ENCODE measurements at regions not wholly inside any gene's neighbourhood (a gene's known extent, or its start where the extent isn't known, plus 50 kb on each side); places are given as distances from the start of the nearest gene placed in this dataset.

GRCh38 chr18:60193780-60194179 lies 178.8 kb downstream of the MC4R start:
- TF ChIP-seq, protein P1, sequence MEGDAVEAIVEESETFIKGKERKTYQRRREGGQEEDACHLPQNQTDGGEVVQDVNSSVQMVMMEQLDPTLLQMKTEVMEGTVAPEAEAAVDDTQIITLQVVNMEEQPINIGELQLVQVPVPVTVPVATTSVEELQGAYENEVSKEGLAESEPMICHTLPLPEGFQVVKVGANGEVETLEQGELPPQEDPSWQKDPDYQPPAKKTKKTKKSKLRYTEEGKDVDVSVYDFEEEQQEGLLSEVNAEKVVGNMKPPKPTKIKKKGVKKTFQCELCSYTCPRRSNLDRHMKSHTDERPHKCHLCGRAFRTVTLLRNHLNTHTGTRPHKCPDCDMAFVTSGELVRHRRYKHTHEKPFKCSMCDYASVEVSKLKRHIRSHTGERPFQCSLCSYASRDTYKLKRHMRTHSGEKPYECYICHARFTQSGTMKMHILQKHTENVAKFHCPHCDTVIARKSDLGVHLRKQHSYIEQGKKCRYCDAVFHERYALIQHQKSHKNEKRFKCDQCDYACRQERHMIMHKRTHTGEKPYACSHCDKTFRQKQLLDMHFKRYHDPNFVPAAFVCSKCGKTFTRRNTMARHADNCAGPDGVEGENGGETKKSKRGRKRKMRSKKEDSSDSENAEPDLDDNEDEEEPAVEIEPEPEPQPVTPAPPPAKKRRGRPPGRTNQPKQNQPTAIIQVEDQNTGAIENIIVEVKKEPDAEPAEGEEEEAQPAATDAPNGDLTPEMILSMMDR (IDR thresholded peaks at IDR 0.05) = no peak
- TF ChIP-seq POLR2A (IDR thresholded peaks at IDR 0.05) = no peak
- no peak for TF ChIP-seq POLR2AphosphoS5 (IDR thresholded peaks at IDR 0.05)
- TF ChIP-seq EP300 (IDR thresholded peaks at IDR 0.05; ENCODE audit: low read depth) = no peak
